SW 1271 (cell line): ENCODE measurements at regions not wholly inside any gene's neighbourhood (a gene's known extent, or its start where the extent isn't known, plus 50 kb on each side); places are given as distances from the start of the nearest gene placed in this dataset.

Experiments
- DNase-seq, 2 experiments: peaks; one replicate each; lab custom pipeline; 2025; lab: John Stamatoyannopoulos, UW

DNA sequence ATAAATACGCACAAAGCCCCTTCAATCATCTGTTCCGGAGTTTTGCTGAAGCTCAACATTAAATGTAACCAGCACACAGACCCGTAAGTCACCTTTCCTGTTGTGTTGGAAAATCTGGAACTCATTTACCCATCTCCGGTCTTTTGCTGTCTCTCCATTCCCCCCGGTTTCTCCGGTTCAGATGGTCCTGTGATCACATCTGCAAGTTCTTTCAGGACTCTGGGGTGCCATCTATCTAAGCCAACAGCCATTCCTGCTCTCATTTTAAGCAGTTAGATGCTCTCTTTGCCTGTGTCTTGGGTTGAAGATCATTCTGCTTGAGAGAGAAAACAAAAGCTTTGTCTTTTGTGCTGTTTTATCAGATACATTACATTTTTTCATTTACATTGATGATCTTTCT lies 91.7 kb upstream of the TGIF1 start:
- no peak for DNase-seq

DNA sequence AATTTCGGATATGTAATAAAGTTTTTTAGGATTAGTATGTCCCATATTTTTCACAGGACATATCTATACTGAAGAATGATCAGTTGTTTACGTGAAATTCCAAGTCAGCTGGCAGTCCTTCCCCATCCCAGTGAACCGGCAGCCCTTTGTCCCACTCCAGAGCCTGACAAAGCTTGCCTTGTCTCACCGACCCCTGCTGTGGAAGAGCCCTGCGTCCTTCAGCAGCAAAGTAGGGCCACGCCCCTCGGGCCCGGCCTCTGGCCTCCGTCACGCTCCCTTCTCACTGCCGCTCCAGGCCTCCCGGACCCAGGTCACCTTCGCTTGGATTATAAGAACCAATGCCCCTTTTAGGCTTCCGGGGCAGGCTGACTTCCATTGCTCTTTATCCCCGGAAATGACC lies 89.8 kb upstream of the TGIF1 start:
- no peak for DNase-seq

- no peak for DNase-seq
These were observed 82.4 kb upstream of the TGIF1 start for GRCh38 chr18:3367491-3368091.

DNA sequence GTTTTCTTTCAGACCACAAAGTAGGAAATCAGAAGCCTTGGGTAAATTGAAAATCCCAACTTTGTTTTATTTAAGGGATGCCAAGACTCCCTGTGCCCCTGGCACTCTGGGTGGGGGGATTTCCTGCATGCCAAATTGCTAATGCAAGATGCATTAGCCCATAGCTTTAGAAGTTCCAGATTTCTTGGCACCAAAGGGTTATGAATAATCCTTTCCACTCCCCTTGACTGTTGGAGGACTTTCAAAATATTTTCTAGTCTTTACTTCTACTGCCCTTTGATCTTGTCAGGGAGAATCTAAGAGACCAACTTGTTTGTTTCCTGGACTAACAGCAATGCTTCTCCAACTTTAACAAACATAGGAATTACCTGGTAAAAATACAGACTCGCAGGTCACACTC lies 81.8 kb upstream of the TGIF1 start:
- DNase-seq, result no peak

GRCh38 chr18:3379685-3380084 lies 70.3 kb upstream of the TGIF1 start:
- no peak for DNase-seq

DNA sequence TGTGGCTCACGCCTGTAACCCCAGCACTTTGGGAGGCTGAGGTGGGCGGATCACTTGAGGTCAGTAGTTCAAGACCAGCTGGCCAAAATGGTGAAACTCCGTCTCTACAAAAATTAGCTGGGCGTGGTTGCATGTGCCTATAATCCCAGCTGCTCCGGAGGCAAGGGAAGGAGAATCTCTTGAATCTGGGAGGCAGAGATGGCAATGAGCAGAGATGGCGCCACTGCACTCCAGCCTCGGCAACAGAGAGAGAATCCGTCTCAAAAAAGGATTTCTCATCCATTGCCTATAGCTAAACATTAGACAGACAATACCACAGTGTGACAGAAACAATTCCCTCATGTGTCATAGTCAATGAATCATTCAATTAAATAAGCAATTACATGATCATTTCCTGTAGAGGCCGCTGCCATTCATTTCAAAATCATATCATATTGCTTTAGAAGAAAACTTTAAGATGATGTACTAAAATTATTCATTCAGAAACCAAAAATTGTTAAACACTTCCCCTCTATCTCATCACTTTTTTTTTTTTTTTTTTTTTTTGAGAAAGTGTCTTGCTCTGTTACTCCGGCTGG lies 69.5 kb upstream of the TGIF1 start:
- peak in 1 of 2 experiments; percentile 1 for DNase-seq

DNA sequence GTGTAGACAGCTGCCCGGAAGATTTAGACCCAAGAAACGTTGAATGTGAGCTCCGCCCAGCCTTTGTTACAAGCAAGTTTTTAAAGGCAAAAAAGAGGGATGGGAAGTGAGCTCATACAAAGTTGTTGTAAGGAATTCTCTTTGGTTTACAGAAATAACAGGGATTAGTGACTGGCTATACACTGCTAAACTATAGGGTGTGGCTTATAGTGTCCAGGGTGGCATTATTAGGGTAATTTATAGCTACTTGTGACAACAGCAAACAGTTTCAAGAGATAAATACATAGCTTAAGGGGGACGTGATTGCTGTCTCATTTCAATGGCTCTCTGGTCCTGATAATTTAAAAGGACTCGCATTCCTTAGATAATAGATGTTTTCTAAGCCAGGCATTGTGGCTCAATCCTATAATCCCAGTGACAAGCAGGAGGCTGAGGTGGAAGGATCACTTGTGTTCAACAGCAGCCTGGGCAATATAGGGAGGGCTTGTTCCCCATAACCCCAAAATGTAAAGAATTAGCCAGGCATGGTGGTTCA lies 66.5 kb upstream of the TGIF1 start:
- DNase-seq, result no peak

- DNase-seq, result no peak
These were observed 65.1 kb upstream of the TGIF1 start for GRCh38 chr18:3384664-3385563.

DNA sequence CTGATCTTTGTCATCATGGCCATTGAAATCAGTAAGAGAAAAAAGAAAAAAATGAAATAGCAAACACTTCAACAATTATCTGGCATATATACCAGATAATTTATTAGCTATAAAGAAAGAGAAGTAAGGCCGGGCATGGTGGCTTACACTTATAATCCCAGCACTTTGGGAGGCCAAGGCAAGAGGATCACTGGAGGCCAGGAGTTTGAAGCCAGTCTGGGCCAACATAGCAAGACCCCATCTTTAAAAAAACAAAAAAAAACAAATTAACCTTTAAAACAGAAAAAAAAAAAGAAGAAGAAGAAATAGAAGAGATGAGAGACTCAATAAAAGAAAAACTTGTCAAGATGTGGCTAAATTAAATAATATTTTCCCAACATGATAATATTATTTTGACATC lies 61.6 kb upstream of the TGIF1 start:
- no peak for DNase-seq

- DNase-seq, result no peak
These were observed 61.0 kb upstream of the TGIF1 start for GRCh38 chr18:3388980-3389379.

- no peak for DNase-seq
These were observed 60.0 kb upstream of the TGIF1 start for GRCh38 chr18:3389977-3390376.

GRCh38 chr18:3391704-3392466 lies 58.1 kb upstream of the TGIF1 start:
- DNase-seq, result no peak

DNA sequence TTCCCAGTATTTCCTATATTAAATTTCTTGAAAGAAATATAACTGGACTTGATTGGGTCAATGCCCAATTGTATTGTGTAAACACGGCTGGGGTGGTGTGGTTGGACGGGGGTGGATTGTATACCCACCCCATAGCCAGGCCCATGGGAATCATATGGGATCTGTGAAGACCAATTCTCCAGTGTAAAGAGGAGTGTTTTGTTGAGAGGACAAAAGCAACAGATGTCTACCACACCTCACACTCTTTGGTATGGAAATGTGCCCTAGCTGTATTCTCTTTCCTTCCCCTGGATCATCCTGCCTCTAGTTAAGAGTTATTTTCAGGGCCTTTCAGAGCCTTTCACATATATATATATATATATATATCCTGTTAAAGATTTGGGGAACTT lies 57.5 kb upstream of the TGIF1 start:
- no peak for DNase-seq

DNA sequence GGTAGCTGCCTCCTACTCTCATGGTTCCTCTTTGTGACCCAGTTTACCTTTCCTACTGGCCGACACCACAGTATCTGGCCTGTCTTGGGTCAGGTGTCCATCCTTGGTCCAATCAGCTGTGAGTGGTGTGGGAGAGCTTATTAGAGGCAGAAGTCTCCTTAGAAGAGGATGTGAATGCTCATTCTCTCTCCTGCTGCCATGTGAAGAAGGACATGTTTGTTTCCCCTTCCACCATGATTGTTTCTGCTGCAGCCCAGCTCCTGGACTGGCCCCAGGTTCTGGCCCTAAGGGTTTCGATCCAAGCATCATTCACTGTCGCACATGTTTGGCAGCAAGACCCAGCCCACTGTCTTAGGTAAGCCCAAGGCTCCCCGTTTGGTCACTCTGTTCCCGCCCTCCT lies 55.3 kb upstream of the TGIF1 start:
- no peak for DNase-seq

DNA sequence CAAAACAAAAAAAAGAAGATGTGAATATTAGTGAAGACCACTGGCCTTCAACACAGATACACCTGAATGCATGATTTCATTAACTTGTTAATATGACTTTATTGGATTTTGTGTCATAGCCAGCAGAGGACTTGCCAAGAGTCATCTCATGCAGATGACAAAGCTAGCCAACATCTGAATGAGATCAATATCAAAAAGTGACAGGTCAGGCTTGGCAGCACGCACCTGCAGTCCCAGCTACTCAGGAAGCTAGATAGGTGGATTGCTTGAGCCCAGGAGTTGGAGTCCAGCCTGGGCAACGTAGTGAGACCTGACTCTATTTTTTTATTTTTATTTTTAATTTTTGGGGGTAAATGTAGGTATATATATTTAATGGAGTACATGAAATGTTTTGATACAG lies 54.5 kb upstream of the TGIF1 start:
- no peak for DNase-seq

- no peak for DNase-seq
These were observed 52.8 kb upstream of the TGIF1 start for GRCh38 chr18:3397031-3397750.

GRCh38 chr18:3397786-3398185 lies 52.2 kb upstream of the TGIF1 start:
- DNase-seq, result no peak
